ENCODE measurements at regions not wholly inside any gene's neighbourhood (a gene's known extent, or its start where the extent isn't known, plus 50 kb on each side); places are given as distances from the start of the nearest gene placed in this dataset.

DNA sequence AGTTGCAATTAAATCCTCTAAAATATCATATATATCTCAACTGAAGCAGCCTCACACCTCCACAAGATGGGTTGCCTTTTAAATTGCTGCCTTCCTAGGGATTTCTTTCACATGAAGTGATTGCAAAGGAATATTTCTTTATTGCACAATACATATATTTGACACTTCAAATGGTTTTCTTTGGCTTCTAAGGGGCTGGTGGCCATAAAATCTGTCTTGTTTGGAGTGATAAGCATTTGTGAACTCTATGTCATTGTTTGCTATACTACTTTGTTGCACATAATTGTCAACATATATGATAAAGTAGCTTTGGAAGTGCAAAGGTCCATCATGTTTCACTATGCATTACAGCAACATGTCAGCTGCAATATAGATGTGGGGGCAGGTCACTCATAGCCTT, 2380.9 kb downstream of the PCDH9 start:
- Histone ChIP-seq H3K4me3 (no peak overlapping the region), H3K9ac (ENCODE audit: insufficient read length) (no peak overlapping the region), H3K36me3 (ENCODE audit: insufficient read depth, low read length) (no peaks in the 10 kb centered on the region), H3K9me3 (ENCODE audit: low read depth, low read length) (no peaks in the 10 kb centered on the region), H3K27ac (no peak overlapping the region)
- TF ChIP-seq POLR2AphosphoS5 (IDR thresholded peaks at IDR 0.05; ENCODE audit: borderline replicate concordance, low read depth, low read length) (no peak), FOXP2 (optimal IDR thresholded peaks at IDR 0.05; ENCODE audit: control extremely low read depth, extremely low read length, insufficient read depth) (no peak), EZH2 (IDR thresholded peaks at IDR 0.05) (no peak)
- DNase-seq (ENCODE audit: low read depth, low spot score), result no peak

DNA sequence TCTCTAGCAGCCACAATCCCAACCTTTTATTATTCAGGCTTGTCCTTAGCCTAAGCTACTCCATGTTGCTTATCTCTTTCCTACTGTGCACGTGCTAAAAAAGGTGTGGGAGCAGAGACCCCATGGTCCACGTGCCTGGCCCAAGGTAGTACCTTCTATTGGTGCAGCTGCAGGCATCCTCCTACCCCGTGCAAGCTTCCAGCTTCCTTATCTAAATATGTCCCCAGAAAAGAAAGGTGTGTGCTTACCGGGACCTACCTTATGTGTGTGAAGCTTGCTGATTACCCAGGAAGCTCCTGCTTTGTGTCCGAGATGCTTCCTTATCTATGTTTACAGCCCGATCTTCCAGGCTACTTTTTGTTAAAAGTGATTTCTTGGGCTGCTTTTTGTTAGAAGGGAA, 2382.4 kb downstream of the PCDH9 start:
- Histone ChIP-seq H3K36me3 (ENCODE audit: insufficient read depth, low read length) (no peaks in the 10 kb centered on the region), H3K4me3 (no peak overlapping the region), H3K9me3 (ENCODE audit: low read depth, low read length) (no peaks in the 10 kb centered on the region), H3K27ac (no peak overlapping the region), H3K9ac (ENCODE audit: insufficient read length) (no peak overlapping the region)
- TF ChIP-seq EZH2 (IDR thresholded peaks at IDR 0.05), result no peak
- no peak for TF ChIP-seq POLR2AphosphoS5 (IDR thresholded peaks at IDR 0.05; ENCODE audit: borderline replicate concordance, low read depth, low read length)
- no peak for TF ChIP-seq FOXP2 (optimal IDR thresholded peaks at IDR 0.05; ENCODE audit: control extremely low read depth, extremely low read length, insufficient read depth)
- DNase-seq (ENCODE audit: low read depth, low spot score), result no peak

DNA sequence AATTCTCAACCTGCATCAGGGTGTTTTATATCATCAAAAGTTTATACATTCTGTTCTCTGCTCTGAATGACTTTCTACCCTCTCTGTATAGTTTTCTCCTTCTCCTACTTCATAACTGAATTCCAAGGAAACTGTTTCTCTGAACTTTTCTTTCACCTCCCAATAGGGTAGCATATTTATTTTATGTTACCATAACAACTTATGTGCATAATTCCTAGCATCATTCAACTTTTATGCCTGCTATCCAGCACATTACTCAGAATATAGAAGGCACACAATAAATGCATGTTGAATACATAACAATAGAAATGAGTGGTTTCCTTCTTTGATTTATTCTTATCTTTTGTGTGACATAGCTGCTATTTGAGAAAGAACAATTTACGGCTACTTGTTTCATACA, 2385.0 kb downstream of the PCDH9 start:
- Histone ChIP-seq H3K9me3 (ENCODE audit: low read depth, low read length) (no peaks in the 10 kb centered on the region), H3K9ac (ENCODE audit: insufficient read length) (no peak overlapping the region), H3K4me3 (no peak overlapping the region), H3K36me3 (ENCODE audit: insufficient read depth, low read length) (no peaks in the 10 kb centered on the region), H3K27ac (no peak overlapping the region)
- DNase-seq (ENCODE audit: low read depth, low spot score), result no peak
- no peak for TF ChIP-seq POLR2AphosphoS5 (IDR thresholded peaks at IDR 0.05; ENCODE audit: borderline replicate concordance, low read depth, low read length)
- TF ChIP-seq EZH2 (IDR thresholded peaks at IDR 0.05), result no peak
- TF ChIP-seq FOXP2 (optimal IDR thresholded peaks at IDR 0.05; ENCODE audit: control extremely low read depth, extremely low read length, insufficient read depth), result no peak

DNA sequence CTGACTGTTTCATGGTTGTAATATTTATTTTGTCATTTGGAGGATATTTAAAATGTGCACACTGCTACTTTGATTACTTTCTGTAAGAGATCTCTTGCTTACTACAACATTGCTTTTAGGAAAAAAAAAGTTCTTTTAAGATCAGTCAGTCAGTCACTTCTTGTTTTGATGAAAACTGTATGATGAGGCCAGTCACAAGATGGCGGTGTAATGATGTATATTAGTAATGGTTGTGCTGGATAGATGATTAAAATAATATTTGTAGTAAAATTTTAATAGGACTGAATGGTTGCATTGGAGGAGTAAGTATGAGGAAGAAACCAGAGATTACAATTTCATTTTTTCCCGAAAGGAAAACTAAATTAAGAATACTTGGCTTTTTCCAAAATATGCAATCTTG, 2411.1 kb downstream of the PCDH9 start:
- H3K36me3 ChIP-seq (ENCODE audit: insufficient read depth, low read length), result no peaks in the 10 kb centered on the region
- DNase-seq (ENCODE audit: low read depth, low spot score), result no peak
- H3K4me3 ChIP-seq, result no peak overlapping the region
- no peak overlapping the region for H3K27ac ChIP-seq
- H3K9ac ChIP-seq (ENCODE audit: insufficient read length), result no peak overlapping the region
- TF ChIP-seq EZH2 (IDR thresholded peaks at IDR 0.05), result no peak
- TF ChIP-seq POLR2AphosphoS5 (IDR thresholded peaks at IDR 0.05; ENCODE audit: borderline replicate concordance, low read depth, low read length), result no peak
- TF ChIP-seq FOXP2 (optimal IDR thresholded peaks at IDR 0.05; ENCODE audit: control extremely low read depth, extremely low read length, insufficient read depth), result no peak
- no peaks in the 10 kb centered on the region for H3K9me3 ChIP-seq (ENCODE audit: low read depth, low read length)

DNA sequence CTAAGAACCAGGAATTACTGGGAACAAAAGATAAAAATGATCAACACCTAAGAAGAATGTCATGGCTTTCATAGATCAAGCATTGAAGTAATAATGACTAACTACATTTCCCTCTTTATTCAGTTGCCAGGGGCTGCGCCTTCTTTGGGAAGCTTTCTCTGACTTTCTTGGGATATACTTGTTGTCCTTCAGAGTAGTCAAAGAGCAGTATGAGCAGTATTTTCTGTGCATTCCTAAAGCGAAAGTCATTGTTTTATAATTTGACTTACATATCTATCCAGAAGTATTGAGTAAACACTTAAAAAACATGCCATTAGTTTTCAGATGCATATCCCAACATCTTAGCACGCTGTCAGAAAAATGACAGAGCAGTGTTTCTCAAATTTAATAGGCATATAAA, 2412.4 kb downstream of the PCDH9 start:
- H3K9ac ChIP-seq (ENCODE audit: insufficient read length), result no peak overlapping the region
- H3K4me3 ChIP-seq, result no peak overlapping the region
- TF ChIP-seq POLR2AphosphoS5 (IDR thresholded peaks at IDR 0.05; ENCODE audit: borderline replicate concordance, low read depth, low read length), result no peak
- no peak for TF ChIP-seq EZH2 (IDR thresholded peaks at IDR 0.05)
- H3K27ac ChIP-seq, result no peak overlapping the region
- no peak for DNase-seq (ENCODE audit: low read depth, low spot score)
- no peaks in the 10 kb centered on the region for H3K9me3 ChIP-seq (ENCODE audit: low read depth, low read length)
- no peaks in the 10 kb centered on the region for H3K36me3 ChIP-seq (ENCODE audit: insufficient read depth, low read length)

DNA sequence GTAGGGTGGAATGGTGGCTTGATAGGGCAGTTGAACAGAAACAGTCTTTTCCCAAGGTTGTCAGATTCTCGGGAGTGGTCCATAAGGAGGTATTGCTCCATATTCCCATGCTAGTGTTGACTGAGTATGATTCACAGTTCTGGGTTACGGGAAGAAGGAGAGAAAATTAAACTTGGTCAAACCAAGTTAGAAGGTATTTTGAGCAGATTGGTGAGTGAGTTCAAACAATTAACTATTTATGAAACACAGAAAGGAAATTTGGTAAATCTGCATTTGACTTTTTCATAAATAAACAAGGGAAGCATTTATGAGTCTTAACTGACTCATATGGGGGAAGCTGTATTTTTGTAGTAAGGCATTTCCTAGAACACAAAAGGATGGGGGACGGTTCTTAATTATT, 2419.4 kb downstream of the PCDH9 start:
- Histone ChIP-seq H3K36me3 (ENCODE audit: insufficient read depth, low read length) (no peaks in the 10 kb centered on the region), H3K9me3 (ENCODE audit: low read depth, low read length) (no peaks in the 10 kb centered on the region), H3K9ac (ENCODE audit: insufficient read length) (no peak overlapping the region), H3K4me3 (no peak overlapping the region), H3K27ac (no peak overlapping the region)
- no peak for TF ChIP-seq EZH2 (IDR thresholded peaks at IDR 0.05)
- TF ChIP-seq POLR2AphosphoS5 (IDR thresholded peaks at IDR 0.05; ENCODE audit: borderline replicate concordance, low read depth, low read length), result no peak
- no peak for TF ChIP-seq FOXP2 (optimal IDR thresholded peaks at IDR 0.05; ENCODE audit: control extremely low read depth, extremely low read length, insufficient read depth)
- DNase-seq (ENCODE audit: low read depth, low spot score), result no peak

DNA sequence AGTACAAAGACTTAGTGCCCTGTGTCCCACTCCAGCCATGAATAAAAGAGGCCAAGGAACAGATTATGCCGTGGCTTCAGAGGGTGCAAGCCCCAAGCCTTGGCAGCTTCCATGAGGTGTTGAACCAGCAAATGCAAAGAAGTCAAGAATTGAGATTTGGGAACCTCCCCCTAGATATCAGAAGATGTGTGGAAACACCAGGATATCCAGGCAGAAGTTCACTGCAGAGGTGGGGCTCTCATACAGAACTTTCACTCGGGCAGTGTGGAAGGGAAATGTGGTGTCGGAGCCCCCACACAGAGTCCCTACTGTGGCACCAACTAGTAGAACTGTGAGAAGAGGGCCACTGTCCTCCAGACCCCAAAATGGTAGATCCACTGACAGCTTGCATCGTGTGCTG, 2421.4 kb downstream of the PCDH9 start:
- no peaks in the 10 kb centered on the region for H3K36me3 ChIP-seq (ENCODE audit: insufficient read depth, low read length)
- no peak overlapping the region for H3K4me3 ChIP-seq
- no peak for DNase-seq (ENCODE audit: low read depth, low spot score)
- no peak for TF ChIP-seq FOXP2 (optimal IDR thresholded peaks at IDR 0.05; ENCODE audit: control extremely low read depth, extremely low read length, insufficient read depth)
- TF ChIP-seq EZH2 (IDR thresholded peaks at IDR 0.05), result no peak
- TF ChIP-seq POLR2AphosphoS5 (IDR thresholded peaks at IDR 0.05; ENCODE audit: borderline replicate concordance, low read depth, low read length), result no peak
- no peaks in the 10 kb centered on the region for H3K9me3 ChIP-seq (ENCODE audit: low read depth, low read length)
- H3K27ac ChIP-seq, result no peak overlapping the region
- H3K9ac ChIP-seq (ENCODE audit: insufficient read length), result no peak overlapping the region

DNA sequence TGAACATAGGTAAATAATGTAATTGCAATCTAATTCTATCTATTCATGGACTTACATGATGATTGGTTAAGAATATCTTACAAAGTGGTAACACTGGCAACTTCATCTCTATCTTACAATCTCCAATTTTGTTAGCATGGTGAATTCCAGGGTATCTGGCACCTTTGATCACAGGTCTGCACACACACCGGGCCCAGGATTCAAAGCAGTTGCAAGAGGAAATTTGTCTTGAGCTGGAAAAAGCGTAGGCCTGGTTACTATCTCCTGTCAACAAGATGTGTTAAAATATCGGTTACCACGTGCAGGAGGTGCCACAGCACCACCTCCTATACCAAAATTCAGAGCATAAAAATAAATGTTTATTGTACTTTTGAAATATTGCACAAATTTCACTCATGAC, 2428.4 kb downstream of the PCDH9 start:
- no peak for DNase-seq (ENCODE audit: low read depth, low spot score)
- no peak overlapping the region for H3K27ac ChIP-seq
- H3K36me3 ChIP-seq (ENCODE audit: insufficient read depth, low read length), result no peaks in the 10 kb centered on the region
- TF ChIP-seq EZH2 (IDR thresholded peaks at IDR 0.05) (no peak), FOXP2 (optimal IDR thresholded peaks at IDR 0.05; ENCODE audit: control extremely low read depth, extremely low read length, insufficient read depth) (no peak), POLR2AphosphoS5 (IDR thresholded peaks at IDR 0.05; ENCODE audit: borderline replicate concordance, low read depth, low read length) (no peak)
- H3K9me3 ChIP-seq (ENCODE audit: low read depth, low read length), result no peaks in the 10 kb centered on the region
- no peak overlapping the region for H3K9ac ChIP-seq (ENCODE audit: insufficient read length)
- H3K4me3 ChIP-seq, result no peak overlapping the region

DNA sequence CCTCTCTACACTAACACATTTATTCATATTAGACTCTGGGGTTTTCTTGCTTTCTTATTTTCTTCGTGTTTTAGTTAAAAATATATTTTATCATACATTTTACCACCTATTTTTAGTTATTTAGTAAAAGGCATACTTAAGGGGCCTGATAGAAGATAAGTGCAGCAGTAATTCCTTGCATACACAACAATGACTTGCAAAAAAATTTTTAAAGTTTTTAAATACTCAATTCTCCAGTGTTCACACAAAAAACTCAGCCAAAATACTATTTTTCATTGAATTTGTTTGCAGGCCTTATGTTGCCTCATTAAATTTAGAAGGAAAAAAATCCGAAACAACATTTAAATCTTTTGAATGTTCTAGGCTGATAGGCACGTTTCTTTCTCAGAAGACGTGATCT, 2431.7 kb downstream of the PCDH9 start:
- no peak overlapping the region for H3K27ac ChIP-seq
- no peak overlapping the region for H3K4me3 ChIP-seq
- H3K36me3 ChIP-seq (ENCODE audit: insufficient read depth, low read length), result no peaks in the 10 kb centered on the region
- TF ChIP-seq EZH2 (IDR thresholded peaks at IDR 0.05), result no peak
- no peak for TF ChIP-seq FOXP2 (optimal IDR thresholded peaks at IDR 0.05; ENCODE audit: control extremely low read depth, extremely low read length, insufficient read depth)
- TF ChIP-seq POLR2AphosphoS5 (IDR thresholded peaks at IDR 0.05; ENCODE audit: borderline replicate concordance, low read depth, low read length), result no peak
- no peak for DNase-seq (ENCODE audit: low read depth, low spot score)
- no peaks in the 10 kb centered on the region for H3K9me3 ChIP-seq (ENCODE audit: low read depth, low read length)
- no peak overlapping the region for H3K9ac ChIP-seq (ENCODE audit: insufficient read length)
